ENCODE measurements at regions not wholly inside any gene's neighbourhood (a gene's known extent, or its start where the extent isn't known, plus 50 kb on each side); places are given as distances from the start of the nearest gene placed in this dataset.

DNA sequence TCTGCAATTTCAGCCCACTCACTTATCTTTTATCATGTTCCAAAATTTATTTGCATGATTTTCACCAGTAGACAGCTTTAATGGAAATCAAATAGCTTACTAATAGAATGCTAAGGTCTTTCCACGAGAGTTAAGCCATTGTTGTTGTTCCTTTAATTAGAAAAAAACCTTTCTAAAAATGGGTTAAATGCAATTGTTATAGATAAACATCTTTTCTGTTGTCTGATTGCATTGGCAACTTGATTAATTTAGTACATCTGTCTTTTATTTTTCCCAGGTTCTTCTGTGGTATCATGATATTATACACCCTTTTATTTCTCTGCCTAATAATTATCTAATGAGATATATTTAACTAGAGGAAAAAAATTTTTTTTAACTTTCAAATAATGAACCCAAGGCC lies 487.6 kb upstream of the MBL2 start:
- TF ChIP-seq, protein P1, sequence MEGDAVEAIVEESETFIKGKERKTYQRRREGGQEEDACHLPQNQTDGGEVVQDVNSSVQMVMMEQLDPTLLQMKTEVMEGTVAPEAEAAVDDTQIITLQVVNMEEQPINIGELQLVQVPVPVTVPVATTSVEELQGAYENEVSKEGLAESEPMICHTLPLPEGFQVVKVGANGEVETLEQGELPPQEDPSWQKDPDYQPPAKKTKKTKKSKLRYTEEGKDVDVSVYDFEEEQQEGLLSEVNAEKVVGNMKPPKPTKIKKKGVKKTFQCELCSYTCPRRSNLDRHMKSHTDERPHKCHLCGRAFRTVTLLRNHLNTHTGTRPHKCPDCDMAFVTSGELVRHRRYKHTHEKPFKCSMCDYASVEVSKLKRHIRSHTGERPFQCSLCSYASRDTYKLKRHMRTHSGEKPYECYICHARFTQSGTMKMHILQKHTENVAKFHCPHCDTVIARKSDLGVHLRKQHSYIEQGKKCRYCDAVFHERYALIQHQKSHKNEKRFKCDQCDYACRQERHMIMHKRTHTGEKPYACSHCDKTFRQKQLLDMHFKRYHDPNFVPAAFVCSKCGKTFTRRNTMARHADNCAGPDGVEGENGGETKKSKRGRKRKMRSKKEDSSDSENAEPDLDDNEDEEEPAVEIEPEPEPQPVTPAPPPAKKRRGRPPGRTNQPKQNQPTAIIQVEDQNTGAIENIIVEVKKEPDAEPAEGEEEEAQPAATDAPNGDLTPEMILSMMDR (IDR thresholded peaks at IDR 0.05) = no peak
- TF ChIP-seq POLR2A (IDR thresholded peaks at IDR 0.05) = no peak
- TF ChIP-seq EP300 (IDR thresholded peaks at IDR 0.05) = no peak
